PC-3 (cell line): ENCODE measurements at regions not wholly inside any gene's neighbourhood (a gene's known extent, or its start where the extent isn't known, plus 50 kb on each side); places are given as distances from the start of the nearest gene placed in this dataset.

Experiments used
- ATAC-seq: fragments of 200-7000 bp; cut with Tn5 transposase; 2 replicates; pipeline ENCODE4 v1.9.1; 2020; ENCODE audit warnings: mild to moderate bottlenecking, moderate library complexity
- BruUV-seq: library from RNA; stranded (reverse); fragments of 400-500 nt; replicated peaks from 2 replicates; lab custom pipeline; 2021; lab: Mats Ljungman, UMichigan
- CTCF ChIA-PET: fragments of 300-600 bp; sonication (Branson Sonifier 250); formaldehyde crosslinking; loops from one replicate; lab custom pipeline; 2022; ENCODE audit warnings: antibody characterized with exemption; lab: Charles Lee
- POLR2A ChIA-PET: fragments of 300-600 bp; sonication (Branson Sonifier 250); formaldehyde crosslinking; loops from one replicate; lab custom pipeline; 2022; ENCODE audit warnings: antibody characterized with exemption; ENCODE audit not compliant: unreplicated experiment; lab: Charles Lee
- DNase-seq: peaks from one replicate; pipeline ENCODE4 v3.0.0-alpha.2; 2015
- H2AFZ ChIP-seq: fragments of 300-600 bp; sonication (generic); 2 replicates; pipeline ENCODE4 v1.6.0; 2016; ENCODE audit warnings: antibody characterized with exemption, low read length
- H3F3A ChIP-seq: fragments of 300-600 bp; sonication (generic); one replicate; pipeline ENCODE4 v1.6.0; 2017; ENCODE audit warnings: antibody characterized with exemption, low read length, control low read depth, mild to moderate bottlenecking; ENCODE audit not compliant: unreplicated experiment
- H3K27ac ChIP-seq: fragments of 300-600 bp; sonication (generic); 2 replicates; pipeline ENCODE4 v1.5.1; 2016; ENCODE audit warnings: mild to moderate bottlenecking, low read length
- H3K27me3 ChIP-seq: fragments of 300-600 bp; sonication (generic); 2 replicates; pipeline ENCODE4 v1.6.1; 2016; ENCODE audit warnings: low read length, mixed read lengths
- H3K36me3 ChIP-seq: fragments of 300-600 bp; sonication (generic); 2 replicates; pipeline ENCODE4 v1.6.1; 2016; ENCODE audit warnings: low read depth, mixed run types, low read length, mixed read lengths
- H3K4me1 ChIP-seq: fragments of 300-600 bp; sonication (generic); 2 replicates; pipeline ENCODE4 v1.5.1; 2016; ENCODE audit warnings: low read length; ENCODE audit not compliant: insufficient read depth
- H3K4me2 ChIP-seq: fragments of 300-600 bp; sonication (generic); 2 replicates; pipeline ENCODE4 v1.6.0; 2016; ENCODE audit warnings: low read length
- H3K4me3 ChIP-seq: fragments of 300-600 bp; sonication (generic); 2 replicates; pipeline ENCODE4 v1.5.1; 2016; ENCODE audit warnings: mild to moderate bottlenecking, low read length, mixed read lengths
- H3K79me2 ChIP-seq: fragments of 300-600 bp; sonication (generic); 2 replicates; pipeline ENCODE4 v1.6.1; 2017; ENCODE audit warnings: low read length, mixed read lengths
- H3K9ac ChIP-seq: fragments of 300-600 bp; sonication (generic); 2 replicates; pipeline ENCODE4 v1.6.0; 2016; ENCODE audit warnings: mild to moderate bottlenecking, low read length
- H3K9me2 ChIP-seq: fragments of 300-600 bp; sonication (generic); replicated peaks from 2 replicates; pipeline ENCODE4 v1.6.1; 2016; ENCODE audit warnings: mixed run types, low read length, mixed read lengths
- H3K9me3 ChIP-seq: fragments of 300-600 bp; sonication (generic); 2 replicates; pipeline ENCODE4 v1.6.1; 2016; ENCODE audit warnings: low read length, mixed read lengths
- H4K20me1 ChIP-seq: fragments of 300-600 bp; sonication (generic); 2 replicates; pipeline ENCODE4 v1.6.1; 2016; ENCODE audit warnings: low read length, mixed read lengths
- EZH2 ChIP-seq: fragments of 300-600 bp; sonication (generic); IDR thresholded peaks from one replicate; pipeline ENCODE4 v1.6.1; 2017; ENCODE audit warnings: antibody characterized with exemption, mild to moderate bottlenecking, low read length; ENCODE audit not compliant: unreplicated experiment
- EZH2phosphoT487 ChIP-seq: fragments of 300-600 bp; sonication (generic); IDR thresholded peaks from 2 replicates; pipeline ENCODE4 v1.6.1; 2018; ENCODE audit warnings: mild to moderate bottlenecking, antibody characterized with exemption, low read length, borderline replicate concordance
- intact Hi-C: fragments of 100-400 bp; cut with micrococcal nuclease; formaldehyde crosslinking; loops from 2 replicates; pipeline ENCODE4 v1.9.0; 2023
- TF ChIP-seq, protein P1 (sequence below): fragments of 300-600 bp; sonication (generic); conservative IDR thresholded peaks from 2 replicates; pipeline ENCODE4 v1.5.1; 2017; ENCODE audit warnings: antibody characterized with exemption, low read depth, mild to moderate bottlenecking, low read length

DNA sequence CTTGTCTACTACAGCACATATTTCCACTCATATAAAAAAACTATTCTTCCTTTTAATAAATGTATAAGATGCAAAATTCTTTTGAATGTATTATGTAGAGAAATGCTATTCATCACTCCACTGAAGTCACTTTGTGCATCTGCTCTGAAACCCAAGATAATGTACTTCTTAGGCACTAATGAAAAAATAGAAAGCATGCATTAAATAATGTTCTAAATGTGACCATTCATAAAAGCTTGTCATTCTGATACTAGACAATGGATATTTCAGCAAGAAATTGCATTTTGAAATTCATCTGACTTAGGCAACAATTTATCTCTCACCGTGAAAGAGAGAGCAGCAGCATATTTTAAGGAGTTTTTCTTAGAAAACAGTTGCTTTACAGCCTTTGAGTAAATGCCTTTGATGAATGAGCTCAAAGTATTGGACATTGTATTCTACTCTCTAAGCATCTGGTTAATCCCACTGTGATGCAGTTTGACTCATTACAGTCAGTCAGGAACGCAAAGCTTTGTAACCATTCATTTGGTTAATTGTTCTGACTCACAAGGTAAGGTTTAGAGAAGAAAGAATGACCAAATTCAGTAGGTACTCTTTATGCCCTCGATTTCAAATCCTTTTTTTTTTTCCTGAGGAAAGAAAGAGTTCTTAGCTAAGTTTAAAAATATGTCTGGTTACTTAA is 2233.8 kb upstream of the C9orf72 start:
- Histone ChIP-seq H3K4me3 (no peak overlapping the region), H3K27ac (no peak overlapping the region), H3K36me3 (no peaks in the 10 kb centered on the region), H2AFZ (no peak overlapping the region), H3K79me2 (no peaks in the 10 kb centered on the region), H3K4me1 (no peaks in the 10 kb centered on the region), H3K4me2 (no peak overlapping the region), H3K9ac (no peak overlapping the region), H3K27me3 (peaks cover 5% of the 10 kb centered on the region; the same call in 1 of the 2 replicates), H4K20me1 (no peaks in the 10 kb centered on the region), H3K9me2 (no peaks in the 10 kb centered on the region), H3K9me3 (no peaks in the 10 kb centered on the region), H3F3A (no peaks in the 10 kb centered on the region)
- CTCF ChIA-PET: no interaction called here
- TF ChIP-seq, protein P1, sequence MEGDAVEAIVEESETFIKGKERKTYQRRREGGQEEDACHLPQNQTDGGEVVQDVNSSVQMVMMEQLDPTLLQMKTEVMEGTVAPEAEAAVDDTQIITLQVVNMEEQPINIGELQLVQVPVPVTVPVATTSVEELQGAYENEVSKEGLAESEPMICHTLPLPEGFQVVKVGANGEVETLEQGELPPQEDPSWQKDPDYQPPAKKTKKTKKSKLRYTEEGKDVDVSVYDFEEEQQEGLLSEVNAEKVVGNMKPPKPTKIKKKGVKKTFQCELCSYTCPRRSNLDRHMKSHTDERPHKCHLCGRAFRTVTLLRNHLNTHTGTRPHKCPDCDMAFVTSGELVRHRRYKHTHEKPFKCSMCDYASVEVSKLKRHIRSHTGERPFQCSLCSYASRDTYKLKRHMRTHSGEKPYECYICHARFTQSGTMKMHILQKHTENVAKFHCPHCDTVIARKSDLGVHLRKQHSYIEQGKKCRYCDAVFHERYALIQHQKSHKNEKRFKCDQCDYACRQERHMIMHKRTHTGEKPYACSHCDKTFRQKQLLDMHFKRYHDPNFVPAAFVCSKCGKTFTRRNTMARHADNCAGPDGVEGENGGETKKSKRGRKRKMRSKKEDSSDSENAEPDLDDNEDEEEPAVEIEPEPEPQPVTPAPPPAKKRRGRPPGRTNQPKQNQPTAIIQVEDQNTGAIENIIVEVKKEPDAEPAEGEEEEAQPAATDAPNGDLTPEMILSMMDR: no peak
- TF ChIP-seq EZH2phosphoT487 (no peak), EZH2 (no peak)
- intact Hi-C loops: no loop called here
- ATAC-seq: peak; percentile 33
- POLR2A ChIA-PET: interaction anchor here (0.5 kb wide), 1 partner anchor 475 kb away, joined by 5 read pairs; no protein-coding TSS in a partner anchor
- no TSS peak for BruUV-seq
- peak; percentile 15 for DNase-seq

DNA sequence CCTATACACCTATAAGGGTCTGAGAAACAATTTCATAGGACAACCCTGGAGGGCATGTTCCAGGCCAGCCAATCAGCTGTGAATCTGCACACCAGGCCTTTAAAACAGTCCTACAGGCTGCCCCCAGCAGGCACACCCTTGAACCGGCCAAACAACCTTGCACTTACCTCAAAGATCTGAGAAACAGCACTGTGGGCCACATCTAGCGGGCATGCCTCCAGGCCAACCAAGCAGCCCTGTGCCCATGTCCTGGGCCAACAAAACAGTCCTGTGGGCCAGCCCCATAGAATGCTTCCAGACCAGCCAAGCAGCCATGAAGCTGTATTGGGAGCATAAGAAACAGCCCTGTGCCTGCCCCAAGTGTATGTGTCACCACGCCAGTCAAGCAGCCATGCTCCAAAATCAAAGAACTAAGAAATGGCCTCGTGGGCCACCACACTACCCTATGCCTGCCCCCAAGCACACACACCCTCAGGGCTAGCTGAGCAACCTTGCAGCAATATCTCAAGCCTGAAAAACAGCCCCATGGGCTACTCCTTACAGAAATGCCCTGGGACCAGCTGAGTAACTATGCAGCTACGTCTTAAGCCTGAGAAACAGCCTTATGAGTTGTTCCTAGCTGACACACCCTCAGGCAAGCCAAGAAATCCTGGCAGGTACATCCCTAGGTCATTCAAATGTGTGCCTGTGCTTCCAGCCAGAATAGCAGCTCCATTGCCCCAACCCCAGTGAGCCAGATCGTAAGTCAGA is 2243.8 kb upstream of the C9orf72 start:
- Histone ChIP-seq H3K4me1 (no peaks in the 10 kb centered on the region), H3K4me3 (no peak overlapping the region), H3K4me2 (no peak overlapping the region), H3K9me3 (no peaks in the 10 kb centered on the region), H3K36me3 (no peaks in the 10 kb centered on the region), H2AFZ (no peak overlapping the region), H3K27me3 (no peaks in the 10 kb centered on the region), H3F3A (no peaks in the 10 kb centered on the region), H3K9me2 (no peaks in the 10 kb centered on the region), H3K27ac (no peak overlapping the region), H4K20me1 (no peaks in the 10 kb centered on the region), H3K79me2 (no peaks in the 10 kb centered on the region), H3K9ac (no peak overlapping the region)
- no peak for DNase-seq
- POLR2A ChIA-PET: no interaction called here
- BruUV-seq: no TSS peak
- intact Hi-C loops: no loop called here
- CTCF ChIA-PET: no interaction called here
- ATAC-seq: no peak
- TF ChIP-seq, protein P1: no peak
- TF ChIP-seq EZH2: no peak
- TF ChIP-seq EZH2phosphoT487: no peak

DNA sequence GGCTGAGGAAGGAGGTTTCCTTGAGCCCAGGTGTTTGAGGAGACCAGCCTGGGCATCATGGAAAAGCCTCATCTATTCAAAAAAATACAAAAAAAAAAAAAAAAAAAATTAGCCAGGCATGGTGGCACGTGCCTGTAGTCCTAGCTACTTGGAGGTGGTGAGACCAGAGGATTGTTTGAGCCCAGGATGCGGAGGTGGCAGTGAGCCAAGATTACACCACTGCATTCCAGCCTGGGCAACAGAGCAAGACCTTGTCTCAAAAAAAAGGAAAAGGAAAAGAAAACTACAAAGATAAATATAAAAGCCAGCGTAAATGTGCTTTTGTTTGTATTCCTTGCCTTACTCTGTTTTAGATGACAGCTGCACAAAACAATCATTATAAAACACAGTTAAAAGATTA is 2249.2 kb upstream of the C9orf72 start:
- H3K79me2 ChIP-seq: no peaks in the 10 kb centered on the region
- H3K4me1 ChIP-seq: no peaks in the 10 kb centered on the region
- H3F3A ChIP-seq: no peaks in the 10 kb centered on the region
- DNase-seq (no peak), ATAC-seq (no peak)
- no peak overlapping the region for H3K27ac ChIP-seq
- H4K20me1 ChIP-seq: no peaks in the 10 kb centered on the region
- no peak overlapping the region for H2AFZ ChIP-seq
- TF ChIP-seq, protein P1: no peak
- TF ChIP-seq EZH2phosphoT487: no peak
- no peak for TF ChIP-seq EZH2
- intact Hi-C loops: no loop called here
- H3K4me2 ChIP-seq: no peak overlapping the region
- no peaks in the 10 kb centered on the region for H3K36me3 ChIP-seq
- CTCF ChIA-PET: no interaction called here
- POLR2A ChIA-PET: no interaction called here
- BruUV-seq: no TSS peak
- no peak overlapping the region for H3K9ac ChIP-seq
- H3K9me3 ChIP-seq: no peaks in the 10 kb centered on the region
- H3K27me3 ChIP-seq: no peaks in the 10 kb centered on the region
- no peaks in the 10 kb centered on the region for H3K9me2 ChIP-seq
- no peak overlapping the region for H3K4me3 ChIP-seq
